ENCODE measurements at regions not wholly inside any gene's neighbourhood (a gene's known extent, or its start where the extent isn't known, plus 50 kb on each side); places are given as distances from the start of the nearest gene placed in this dataset.
A peak's percentile ranks its signal among the peaks of the same experiment; 100 is the strongest.

DNA sequence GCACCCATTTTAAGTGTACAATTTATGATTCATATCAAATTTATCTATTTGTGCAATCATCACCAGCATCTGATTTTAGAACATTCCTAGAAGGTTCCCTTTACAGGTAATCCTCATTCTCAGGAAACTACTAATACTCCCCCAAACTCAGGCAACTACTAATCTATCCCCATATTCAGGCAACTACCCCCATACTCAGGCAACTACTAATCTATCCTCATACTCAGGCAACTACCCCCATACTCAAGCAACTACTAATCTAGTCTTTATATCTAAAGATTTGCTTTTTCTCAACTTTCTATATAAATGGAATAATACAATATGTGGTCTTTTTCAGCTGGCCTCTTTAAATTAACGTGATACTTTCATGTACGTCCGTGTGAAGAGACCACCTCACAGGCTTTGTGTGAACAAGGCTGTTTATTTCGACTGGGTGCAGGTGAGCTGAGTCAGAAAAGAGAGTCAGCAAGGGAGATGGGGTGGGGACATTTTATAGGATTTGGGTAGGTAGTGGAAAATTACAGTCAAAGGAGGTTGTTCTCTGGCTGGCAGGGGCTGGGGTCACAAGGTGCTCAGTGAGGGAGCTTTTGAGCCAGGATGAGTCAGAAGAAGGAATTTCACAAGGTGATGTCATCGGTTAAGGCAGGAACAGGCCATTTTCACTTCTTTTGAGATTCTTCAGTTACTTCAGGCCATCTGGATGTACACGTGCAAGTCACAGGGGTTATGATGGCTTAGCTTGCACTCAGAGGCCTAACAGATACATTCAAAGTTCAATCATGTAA, 1444.5 kb upstream of the CADM2 start:
- no peaks in the 10 kb centered on the region for H3K36me3 Mint-ChIP-seq (ENCODE audit: insufficient read depth, unreplicated experiment)
- no peak overlapping the region for H3K27ac Mint-ChIP-seq (ENCODE audit: unreplicated experiment)
- Histone ChIP-seq H3K9me3 (no peaks in the 10 kb centered on the region), H3K27me3 (replicated peaks; ENCODE audit: control insufficient read depth, insufficient read depth, low read length) (no peaks in the 10 kb centered on the region), H3K4me1 (no peaks in the 10 kb centered on the region), H3K36me3 (ENCODE audit: control insufficient read depth, insufficient read depth, low read length) (no peaks in the 10 kb centered on the region), H3K4me3 (ENCODE audit: low read depth, low read length) (no peak overlapping the region)
- POLR2A ChIA-PET = no interaction called here
- no peak overlapping the region for H3K4me3 Mint-ChIP-seq (ENCODE audit: unreplicated experiment)
- no peaks in the 10 kb centered on the region for H3K4me1 Mint-ChIP-seq (ENCODE audit: low read depth, unreplicated experiment)
- no peaks in the 10 kb centered on the region for H3K27me3 Mint-ChIP-seq (ENCODE audit: insufficient read depth, unreplicated experiment)
- intact Hi-C loops (cut with micrococcal nuclease; ENCODE audit: unreplicated experiment) = no loop called here
- no TSS peak for BruUV-seq (replicated peaks)
- TF ChIP-seq, protein P1, sequence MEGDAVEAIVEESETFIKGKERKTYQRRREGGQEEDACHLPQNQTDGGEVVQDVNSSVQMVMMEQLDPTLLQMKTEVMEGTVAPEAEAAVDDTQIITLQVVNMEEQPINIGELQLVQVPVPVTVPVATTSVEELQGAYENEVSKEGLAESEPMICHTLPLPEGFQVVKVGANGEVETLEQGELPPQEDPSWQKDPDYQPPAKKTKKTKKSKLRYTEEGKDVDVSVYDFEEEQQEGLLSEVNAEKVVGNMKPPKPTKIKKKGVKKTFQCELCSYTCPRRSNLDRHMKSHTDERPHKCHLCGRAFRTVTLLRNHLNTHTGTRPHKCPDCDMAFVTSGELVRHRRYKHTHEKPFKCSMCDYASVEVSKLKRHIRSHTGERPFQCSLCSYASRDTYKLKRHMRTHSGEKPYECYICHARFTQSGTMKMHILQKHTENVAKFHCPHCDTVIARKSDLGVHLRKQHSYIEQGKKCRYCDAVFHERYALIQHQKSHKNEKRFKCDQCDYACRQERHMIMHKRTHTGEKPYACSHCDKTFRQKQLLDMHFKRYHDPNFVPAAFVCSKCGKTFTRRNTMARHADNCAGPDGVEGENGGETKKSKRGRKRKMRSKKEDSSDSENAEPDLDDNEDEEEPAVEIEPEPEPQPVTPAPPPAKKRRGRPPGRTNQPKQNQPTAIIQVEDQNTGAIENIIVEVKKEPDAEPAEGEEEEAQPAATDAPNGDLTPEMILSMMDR (IDR thresholded peaks at IDR 0.05; ENCODE audit: insufficient read depth in 1 of 2, low read depth in 1 of 2, low read length in 1 of 2, severe bottlenecking in 1 of 2, unreplicated experiment in 1 of 2) = no peak
- DNase-seq = no peak
- peaks cover 7% of the 10 kb centered on the region for H3K9me3 Mint-ChIP-seq (ENCODE audit: unreplicated experiment)
- CTCF ChIA-PET = no interaction called here

DNA sequence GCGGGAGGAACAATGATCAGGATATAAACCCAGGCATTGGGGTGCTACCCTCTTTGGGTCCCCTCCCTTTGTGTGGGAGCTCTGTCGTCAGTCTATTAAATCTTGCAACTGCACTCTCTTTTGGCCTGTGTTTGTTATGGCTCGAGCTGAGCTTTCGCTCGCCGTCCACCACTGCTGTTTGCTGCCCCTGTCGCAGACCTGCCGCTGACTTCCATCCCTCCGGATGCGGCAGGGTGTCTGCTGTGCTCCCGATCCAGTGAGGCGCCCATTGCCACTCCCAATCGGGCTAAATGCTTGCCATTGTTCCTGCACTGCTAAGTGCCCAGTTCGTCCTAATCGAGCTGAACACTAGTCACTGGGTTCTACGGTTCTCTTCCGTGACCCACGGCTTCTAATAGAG, 1443.7 kb upstream of the CADM2 start:
- DNase-seq = no peak
- H3K36me3 ChIP-seq (ENCODE audit: control insufficient read depth, insufficient read depth, low read length) = no peaks in the 10 kb centered on the region
- ChIA-PET CTCF (no interaction called here), POLR2A (no interaction called here)
- no peaks in the 10 kb centered on the region for H3K4me1 Mint-ChIP-seq (ENCODE audit: low read depth, unreplicated experiment)
- H3K27me3 ChIP-seq (replicated peaks; ENCODE audit: control insufficient read depth, insufficient read depth, low read length) = no peaks in the 10 kb centered on the region
- no peak overlapping the region for H3K4me3 Mint-ChIP-seq (ENCODE audit: unreplicated experiment)
- H3K27me3 Mint-ChIP-seq (ENCODE audit: insufficient read depth, unreplicated experiment) = no peaks in the 10 kb centered on the region
- no TSS peak for BruUV-seq (replicated peaks)
- TF ChIP-seq, protein P1 (IDR thresholded peaks at IDR 0.05; ENCODE audit: insufficient read depth in 1 of 2, low read depth in 1 of 2, low read length in 1 of 2, severe bottlenecking in 1 of 2, unreplicated experiment in 1 of 2) = no peak
- no peaks in the 10 kb centered on the region for H3K36me3 Mint-ChIP-seq (ENCODE audit: insufficient read depth, unreplicated experiment)
- peaks cover 7% of the 10 kb centered on the region for H3K9me3 Mint-ChIP-seq (ENCODE audit: unreplicated experiment)
- no peaks in the 10 kb centered on the region for H3K9me3 ChIP-seq
- no peak overlapping the region for H3K4me3 ChIP-seq (ENCODE audit: low read depth, low read length)
- no peak overlapping the region for H3K27ac Mint-ChIP-seq (ENCODE audit: unreplicated experiment)
- intact Hi-C loops (cut with micrococcal nuclease; ENCODE audit: unreplicated experiment) = no loop called here
- H3K4me1 ChIP-seq = no peaks in the 10 kb centered on the region

DNA sequence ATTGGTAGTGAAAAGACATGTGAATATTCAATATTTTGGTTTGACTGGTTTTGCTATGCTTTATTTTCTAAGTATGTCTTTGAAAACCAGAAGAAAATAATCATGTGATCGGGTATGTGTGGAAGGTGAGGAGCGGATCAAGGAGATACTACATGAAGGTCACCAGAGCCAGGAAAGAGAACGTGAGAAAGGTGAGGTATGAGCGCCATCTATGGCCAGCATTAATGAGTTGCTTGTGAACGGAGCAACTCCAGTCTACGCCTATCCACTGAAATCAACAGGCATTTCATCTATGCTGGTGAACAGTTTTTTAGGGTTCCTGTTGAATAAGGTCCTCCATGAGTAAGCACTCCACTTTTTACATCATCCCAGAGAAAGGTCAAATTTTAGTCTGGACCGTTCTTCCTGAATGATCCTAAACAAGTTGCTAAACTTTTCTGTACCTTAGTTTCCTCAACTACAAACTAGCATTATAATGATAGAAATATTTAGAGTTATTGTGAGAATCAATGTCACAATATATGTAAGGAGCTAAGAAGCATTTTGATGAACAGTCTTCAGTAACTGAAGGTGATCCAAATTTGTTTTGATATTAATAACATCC, 1435.2 kb upstream of the CADM2 start:
- Histone ChIP-seq H3K4me1 (no peaks in the 10 kb centered on the region), H3K27me3 (replicated peaks; ENCODE audit: control insufficient read depth, insufficient read depth, low read length) (no peaks in the 10 kb centered on the region), H3K36me3 (ENCODE audit: control insufficient read depth, insufficient read depth, low read length) (no peaks in the 10 kb centered on the region), H3K4me3 (ENCODE audit: low read depth, low read length) (no peak overlapping the region), H3K9me3 (no peaks in the 10 kb centered on the region)
- ChIA-PET CTCF (no interaction called here), POLR2A (no interaction called here)
- no peak overlapping the region for H3K27ac Mint-ChIP-seq (ENCODE audit: unreplicated experiment)
- H3K4me1 Mint-ChIP-seq (ENCODE audit: low read depth, unreplicated experiment) = no peaks in the 10 kb centered on the region
- TF ChIP-seq, protein P1 (IDR thresholded peaks at IDR 0.05; ENCODE audit: insufficient read depth in 1 of 2, low read depth in 1 of 2, low read length in 1 of 2, severe bottlenecking in 1 of 2, unreplicated experiment in 1 of 2) = peak; percentile 55 to 66
- H3K9me3 Mint-ChIP-seq (ENCODE audit: unreplicated experiment) = no peaks in the 10 kb centered on the region
- no peak overlapping the region for H3K4me3 Mint-ChIP-seq (ENCODE audit: unreplicated experiment)
- peak; percentile 58 to 62 for DNase-seq
- no TSS peak for BruUV-seq (replicated peaks)
- no peaks in the 10 kb centered on the region for H3K27me3 Mint-ChIP-seq (ENCODE audit: insufficient read depth, unreplicated experiment)
- no peaks in the 10 kb centered on the region for H3K36me3 Mint-ChIP-seq (ENCODE audit: insufficient read depth, unreplicated experiment)
- intact Hi-C loops (cut with micrococcal nuclease; ENCODE audit: unreplicated experiment) = loop anchor here (1.0 to 10.0 kb wide), 4 partner anchors 289 to 1613 kb away; no protein-coding TSS in a partner anchor
